Non-pigmented ciliary epithelial cell (primary cell): ENCODE measurements at regions not wholly inside any gene's neighbourhood (a gene's known extent, or its start where the extent isn't known, plus 50 kb on each side); places are given as distances from the start of the nearest gene placed in this dataset.
"Not testable (repeated sequence)": the region's sequence is repeated elsewhere in the genome, so short reads cannot be mapped to it uniquely, and the experiment has no call there.

ENCODE experiments used
- DNase-seq: peaks from one replicate; pipeline ENCODE4 v3.0.0-alpha.2; 2010; ENCODE audit warnings: low read depth

- DNase-seq, result no peak
Measured at GRCh38 chr2:118613737-118614136, 233.7 kb downstream of the EN1 start.

DNA sequence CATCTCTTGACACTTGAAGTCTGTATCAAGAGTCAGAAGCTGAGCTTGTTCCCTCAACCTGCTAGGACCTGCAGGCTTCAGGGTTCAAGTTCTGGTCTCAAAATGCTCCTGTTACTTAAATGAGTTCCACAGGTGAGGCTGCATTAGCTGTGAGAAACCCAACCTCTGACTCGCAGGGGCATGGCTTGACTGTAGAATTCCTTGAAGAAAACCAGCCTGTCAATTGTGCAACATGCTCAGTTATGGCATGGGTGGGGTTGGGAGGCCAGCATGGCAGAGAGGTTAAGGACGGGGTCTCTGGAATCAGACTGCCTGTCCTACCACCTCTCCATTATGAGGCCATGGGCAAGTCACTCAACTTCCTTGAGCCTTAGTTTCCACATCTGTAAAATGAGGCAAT lies 235.8 kb downstream of the EN1 start:
- DNase-seq, result no peak

- no peak for DNase-seq
Measured at GRCh38 chr2:118609138-118609537, 238.3 kb downstream of the EN1 start.

- DNase-seq, result no peak
Measured at GRCh38 chr2:118607641-118608040, 239.8 kb downstream of the EN1 start.

GRCh38 chr2:118604811-118605210 lies 242.6 kb downstream of the EN1 start:
- DNase-seq, result no peak

DNA sequence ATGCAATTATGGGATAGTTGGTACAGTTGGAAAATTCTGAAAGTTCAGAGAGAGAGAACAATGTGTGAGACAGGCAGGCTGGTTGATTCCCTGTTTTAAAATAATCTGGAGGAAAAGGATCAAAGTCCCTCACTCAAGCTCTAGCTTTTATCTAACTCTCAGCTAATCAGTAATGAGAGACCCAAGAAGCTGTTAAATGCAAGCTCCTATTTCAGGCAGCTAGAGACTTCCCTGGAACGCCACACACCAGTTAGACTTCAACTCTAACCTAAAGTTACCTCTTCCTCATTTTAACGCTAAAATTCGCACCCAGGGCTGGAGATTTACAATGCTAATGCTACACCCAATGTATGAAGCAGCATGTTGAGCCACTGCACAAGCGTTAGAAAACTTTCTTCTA lies 243.1 kb downstream of the EN1 start:
- DNase-seq, result no peak

DNA sequence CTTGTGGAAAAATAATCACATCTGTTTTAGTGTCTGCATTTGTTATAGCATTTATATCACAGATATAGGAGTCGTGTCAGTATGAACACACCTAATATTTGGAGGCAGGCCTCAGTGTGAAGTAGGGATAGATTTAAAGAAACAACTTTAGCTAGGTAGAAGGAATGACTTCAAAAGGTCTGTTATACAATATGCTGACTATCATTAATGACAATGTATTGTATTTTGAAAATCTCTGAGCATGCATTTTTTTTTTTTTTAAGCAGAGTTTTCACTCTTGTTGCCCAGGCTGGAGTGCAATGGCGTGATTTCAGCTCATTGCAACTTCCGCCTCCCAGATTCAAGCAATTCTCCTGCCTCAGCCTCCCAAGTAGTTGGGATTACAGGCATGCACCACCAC lies 248.3 kb downstream of the EN1 start:
- DNase-seq, result no peak

DNA sequence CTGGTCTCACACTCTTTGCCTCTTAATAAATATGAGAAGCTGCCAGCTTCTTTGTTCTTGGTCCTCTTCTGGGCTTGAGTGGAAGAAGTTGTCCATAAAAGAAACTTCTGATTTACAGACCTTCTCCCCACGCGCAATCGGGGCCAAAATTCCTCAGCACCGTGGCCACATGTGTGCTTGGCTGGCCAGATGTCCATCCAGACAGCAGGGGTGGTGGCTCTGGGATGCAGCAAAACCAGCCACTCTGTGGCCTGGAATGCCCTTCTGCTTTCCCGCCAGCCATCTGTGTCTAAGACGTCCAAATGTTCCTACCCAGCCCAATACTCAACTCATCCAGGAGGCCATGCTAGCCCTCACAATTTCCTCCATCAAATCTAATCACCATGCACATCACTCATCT lies 250.8 kb downstream of the EN1 start:
- no peak for DNase-seq

- no peak for DNase-seq
Measured at GRCh38 chr2:118593257-118593656, 254.2 kb downstream of the EN1 start.

GRCh38 chr2:118591223-118591622 lies 256.2 kb downstream of the EN1 start:
- no peak for DNase-seq

DNA sequence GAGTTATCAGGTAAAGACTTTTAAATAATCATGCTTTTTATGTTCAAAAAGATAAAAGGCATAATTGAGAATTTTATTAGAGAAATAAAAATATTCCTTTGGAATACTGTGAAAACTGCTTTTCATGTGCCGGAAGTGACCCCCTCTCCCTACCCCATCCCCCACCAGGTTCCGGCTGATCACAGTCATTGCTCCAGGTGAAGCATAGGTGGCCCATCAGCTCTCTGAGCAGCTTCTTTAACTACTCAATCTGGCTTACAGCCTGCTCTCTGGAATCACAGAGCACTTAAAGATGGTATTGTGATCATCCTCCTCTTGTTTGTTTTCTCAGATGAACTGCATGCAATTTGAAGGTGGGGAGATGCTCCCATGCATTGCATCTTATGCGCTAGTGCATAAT lies 257.7 kb downstream of the EN1 start:
- no peak for DNase-seq

GRCh38 chr2:118588850-118589249 lies 258.6 kb downstream of the EN1 start:
- no peak for DNase-seq

GRCh38 chr2:118586312-118586711 lies 261.1 kb downstream of the EN1 start:
- no peak for DNase-seq

DNA sequence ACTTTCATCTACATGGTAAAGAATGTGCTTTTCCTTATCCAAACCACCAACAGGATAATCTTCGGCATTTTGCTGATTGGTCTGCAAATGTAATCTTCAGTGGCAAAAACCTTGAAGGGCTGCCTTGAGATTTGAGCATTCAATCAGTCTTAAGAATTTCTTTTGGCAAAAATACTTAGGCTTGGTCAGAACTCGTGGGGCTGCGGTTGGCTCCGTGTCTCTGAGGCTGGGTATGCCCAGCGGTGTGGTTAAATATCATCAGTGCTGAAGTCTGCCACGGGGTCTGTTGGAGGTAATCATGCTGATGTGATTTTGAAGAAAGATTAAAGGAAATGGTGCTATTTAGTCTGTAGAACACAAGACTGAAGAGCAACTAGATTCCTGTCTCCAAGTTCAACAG lies 262.6 kb downstream of the EN1 start:
- no peak for DNase-seq

GRCh38 chr2:118584062-118584749 lies 263.2 kb downstream of the EN1 start:
- DNase-seq, result no peak

GRCh38 chr2:118582058-118582457 lies 265.4 kb downstream of the EN1 start:
- DNase-seq, result no peak

- DNase-seq, result no peak
Measured at GRCh38 chr2:118580651-118581050, 266.8 kb downstream of the EN1 start.

DNA sequence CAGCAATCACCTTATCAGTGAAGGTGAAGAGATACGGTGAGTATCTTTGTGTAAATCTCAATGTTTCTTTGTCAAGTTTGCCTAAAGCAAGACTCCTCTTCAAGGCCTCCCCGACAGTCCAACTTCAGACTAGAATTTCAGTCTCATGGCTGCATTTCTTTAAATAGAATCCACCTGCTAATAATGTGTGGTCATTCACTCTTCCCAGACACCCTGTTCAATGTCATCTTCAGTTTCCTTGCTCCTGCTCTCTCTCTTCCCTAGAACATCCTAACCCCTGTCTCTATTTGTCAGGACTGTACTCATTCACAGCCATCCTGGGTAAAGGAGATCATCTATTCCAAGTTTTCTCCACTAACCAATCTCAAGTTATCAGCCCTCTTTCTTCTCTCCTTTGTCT lies 267.3 kb downstream of the EN1 start:
- DNase-seq, result no peak

DNA sequence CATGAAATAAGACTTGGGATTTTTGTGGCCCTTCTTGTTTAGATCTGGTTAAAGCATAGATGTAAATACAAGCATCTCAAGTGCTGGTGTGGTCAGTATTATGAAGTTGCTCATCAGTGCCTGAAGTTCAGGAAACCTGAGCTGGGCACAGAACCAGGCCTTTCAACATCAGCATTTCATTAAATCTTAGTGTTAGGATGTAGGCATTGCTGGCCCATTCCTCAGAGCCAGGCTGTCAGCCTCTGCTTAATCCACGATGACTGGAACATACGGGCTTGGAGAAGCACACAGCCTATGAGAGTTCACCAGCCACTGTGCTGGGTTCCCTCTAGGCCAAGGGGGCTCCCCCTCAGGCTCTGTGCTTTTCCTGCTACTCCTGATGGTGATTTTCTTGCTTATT lies 270.2 kb downstream of the EN1 start:
- DNase-seq, result no peak

DNA sequence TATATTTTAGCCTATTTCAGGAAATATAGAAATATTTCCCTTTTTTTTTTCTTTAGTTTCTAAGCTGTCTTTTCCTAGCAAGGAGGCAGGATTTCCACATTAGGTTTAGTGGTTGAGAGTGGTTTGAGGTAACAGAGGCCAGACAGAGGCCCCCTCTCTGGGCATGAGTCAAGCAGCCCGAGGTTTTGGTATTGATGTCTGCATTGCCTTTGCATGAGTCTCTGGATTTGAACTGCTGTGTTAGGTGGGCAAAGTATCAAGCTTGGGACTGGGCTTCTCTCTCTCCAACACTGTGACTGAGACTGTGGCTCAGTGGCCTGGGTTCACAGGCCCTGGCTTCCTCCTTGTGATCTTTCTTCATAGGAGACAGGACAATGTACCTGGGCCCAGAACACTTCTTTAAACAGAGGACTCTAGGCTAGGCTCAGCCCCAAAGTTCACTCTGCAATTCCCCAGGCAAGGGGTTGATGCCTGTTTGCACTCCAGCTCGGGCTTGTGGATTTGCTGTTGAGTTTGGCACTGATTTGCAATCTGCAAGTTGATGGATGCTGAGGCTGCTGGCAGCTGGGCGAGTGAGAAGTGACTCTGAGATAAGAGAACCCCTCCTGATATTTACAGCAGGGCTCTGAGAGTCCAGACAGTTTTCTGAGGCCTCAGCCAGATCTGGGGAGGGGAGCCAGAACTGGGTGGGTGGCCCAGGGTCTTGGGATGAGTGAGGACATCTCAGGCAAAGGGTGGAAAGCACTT lies 271.2 kb downstream of the EN1 start:
- DNase-seq, result no peak

DNA sequence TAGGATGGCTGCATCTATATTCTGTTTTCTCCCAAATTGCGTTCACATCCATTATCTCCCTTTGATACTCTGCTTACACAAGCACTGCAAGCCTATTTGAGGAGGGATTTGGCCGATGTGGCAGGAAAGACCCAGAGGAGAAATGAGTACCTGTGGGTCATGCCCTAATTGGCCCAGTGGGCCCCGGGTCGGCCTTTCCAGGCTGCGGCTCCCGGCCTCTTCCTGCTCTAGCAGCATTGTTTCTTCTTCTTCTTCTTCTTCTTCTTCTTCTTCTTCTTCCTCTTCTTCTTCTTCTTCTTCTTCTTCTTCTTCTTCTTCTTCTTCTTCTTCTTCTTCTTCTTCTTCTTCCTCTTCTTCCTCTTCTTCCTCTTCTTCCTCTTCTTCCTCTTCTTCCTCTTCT lies 275.1 kb downstream of the EN1 start:
- not testable (repeated sequence) for DNase-seq

DNA sequence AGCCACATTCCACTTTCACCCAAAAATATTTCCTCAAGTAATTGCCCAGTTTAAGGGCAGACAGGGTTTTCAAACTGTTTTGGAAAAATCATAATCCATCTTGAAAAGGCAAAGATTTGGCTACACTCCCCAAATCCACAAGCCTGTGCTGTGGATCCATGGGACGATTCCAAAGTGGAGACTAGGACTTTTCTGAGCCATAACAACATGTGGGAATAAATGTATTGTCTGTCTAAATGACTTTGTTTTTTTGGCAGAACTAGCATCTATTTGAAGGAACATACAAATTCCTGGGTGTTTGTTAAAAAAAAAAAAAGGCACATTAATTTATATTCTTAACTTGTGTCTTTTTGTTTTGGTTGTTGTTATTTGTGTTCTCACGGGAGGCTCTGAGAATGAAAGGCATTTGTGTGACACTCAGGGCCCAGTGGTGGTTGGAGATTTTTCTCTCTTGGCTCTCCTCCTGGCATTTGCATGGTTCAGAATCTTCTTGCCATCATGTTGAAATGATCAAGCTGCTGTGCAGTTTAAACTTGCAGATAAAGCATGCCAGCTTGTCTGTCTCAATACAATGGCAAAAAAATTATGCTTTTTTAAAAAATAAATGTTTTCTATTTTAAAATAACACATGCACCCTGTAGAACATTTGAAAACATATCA lies 277.4 kb downstream of the EN1 start:
- no peak for DNase-seq

GRCh38 chr2:118568700-118569099 lies 278.7 kb downstream of the EN1 start:
- no peak for DNase-seq
